ENCODE measurements at regions not wholly inside any gene's neighbourhood (a gene's known extent, or its start where the extent isn't known, plus 50 kb on each side); places are given as distances from the start of the nearest gene placed in this dataset.

GRCh38 chr18:46343456-46343855 is 239.3 kb downstream of the HAUS1 start:
- Histone ChIP-seq H3K36me3 (ENCODE audit: control insufficient read depth, low read length) (no peaks in the 10 kb centered on the region), H3K9me3 (ENCODE audit: control insufficient read depth, insufficient read depth, low read length) (no peaks in the 10 kb centered on the region), H3K4me1 (ENCODE audit: control insufficient read depth, low read length) (peaks cover 25% of the 10 kb centered on the region), H3K4me2 (ENCODE audit: low read length) (peak overlapping the region; percentile 69), H3K9me2 (replicated peaks; ENCODE audit: control insufficient read depth, low read length) (no peaks in the 10 kb centered on the region), H3K79me2 (ENCODE audit: control insufficient read depth, low read length) (no peaks in the 10 kb centered on the region), H4K20me1 (ENCODE audit: control insufficient read depth, insufficient read depth, low read depth, low read length) (no peaks in the 10 kb centered on the region; the same call in 1 of the 2 replicates), H3F3A (ENCODE audit: control insufficient read depth, insufficient read depth) (no peaks in the 10 kb centered on the region), H3K27me3 (ENCODE audit: control insufficient read depth, low read length) (peaks cover 30% of the 10 kb centered on the region), H3K27ac (ENCODE audit: low read depth, low read length) (no peak overlapping the region), H3K4me3 (ENCODE audit: low read length) (no peak overlapping the region; the same call in 1 of the 2 replicates)
- TF ChIP-seq, protein P1, sequence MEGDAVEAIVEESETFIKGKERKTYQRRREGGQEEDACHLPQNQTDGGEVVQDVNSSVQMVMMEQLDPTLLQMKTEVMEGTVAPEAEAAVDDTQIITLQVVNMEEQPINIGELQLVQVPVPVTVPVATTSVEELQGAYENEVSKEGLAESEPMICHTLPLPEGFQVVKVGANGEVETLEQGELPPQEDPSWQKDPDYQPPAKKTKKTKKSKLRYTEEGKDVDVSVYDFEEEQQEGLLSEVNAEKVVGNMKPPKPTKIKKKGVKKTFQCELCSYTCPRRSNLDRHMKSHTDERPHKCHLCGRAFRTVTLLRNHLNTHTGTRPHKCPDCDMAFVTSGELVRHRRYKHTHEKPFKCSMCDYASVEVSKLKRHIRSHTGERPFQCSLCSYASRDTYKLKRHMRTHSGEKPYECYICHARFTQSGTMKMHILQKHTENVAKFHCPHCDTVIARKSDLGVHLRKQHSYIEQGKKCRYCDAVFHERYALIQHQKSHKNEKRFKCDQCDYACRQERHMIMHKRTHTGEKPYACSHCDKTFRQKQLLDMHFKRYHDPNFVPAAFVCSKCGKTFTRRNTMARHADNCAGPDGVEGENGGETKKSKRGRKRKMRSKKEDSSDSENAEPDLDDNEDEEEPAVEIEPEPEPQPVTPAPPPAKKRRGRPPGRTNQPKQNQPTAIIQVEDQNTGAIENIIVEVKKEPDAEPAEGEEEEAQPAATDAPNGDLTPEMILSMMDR (IDR thresholded peaks at IDR 0.05; ENCODE audit: low read depth, low read length, poor library complexity, severe bottlenecking): no peak
- TF ChIP-seq EZH2phosphoT487 (IDR thresholded peaks at IDR 0.05; ENCODE audit: borderline replicate concordance, low read length): no peak

- Histone ChIP-seq H3K4me2 (ENCODE audit: low read length) (peak overlapping the region; percentile 69), H3K79me2 (ENCODE audit: control insufficient read depth, low read length) (no peaks in the 10 kb centered on the region), H3K27me3 (ENCODE audit: control insufficient read depth, low read length) (peaks cover 25% of the 10 kb centered on the region), H3K36me3 (ENCODE audit: control insufficient read depth, low read length) (no peaks in the 10 kb centered on the region), H3F3A (ENCODE audit: control insufficient read depth, insufficient read depth) (no peaks in the 10 kb centered on the region), H4K20me1 (ENCODE audit: control insufficient read depth, insufficient read depth, low read depth, low read length) (no peaks in the 10 kb centered on the region; the same call in 1 of the 2 replicates), H3K4me1 (ENCODE audit: control insufficient read depth, low read length) (peaks cover 25% of the 10 kb centered on the region), H3K4me3 (ENCODE audit: low read length) (peak overlapping the region; percentile 56), H3K9me3 (ENCODE audit: control insufficient read depth, insufficient read depth, low read length) (no peaks in the 10 kb centered on the region), H3K9me2 (replicated peaks; ENCODE audit: control insufficient read depth, low read length) (no peaks in the 10 kb centered on the region), H3K27ac (ENCODE audit: low read depth, low read length) (no peak overlapping the region)
- TF ChIP-seq, protein P1 (IDR thresholded peaks at IDR 0.05; ENCODE audit: low read depth, low read length, poor library complexity, severe bottlenecking): no peak
- TF ChIP-seq EZH2phosphoT487 (IDR thresholded peaks at IDR 0.05; ENCODE audit: borderline replicate concordance, low read length): no peak
These were observed 239.8 kb downstream of the HAUS1 start for GRCh38 chr18:46343931-46344372.

GRCh38 chr18:46344416-46345180 is 240.4 kb downstream of the HAUS1 start:
- H3K4me1 ChIP-seq (ENCODE audit: control insufficient read depth, low read length): peaks cover 25% of the 10 kb centered on the region
- no peaks in the 10 kb centered on the region for H3K79me2 ChIP-seq (ENCODE audit: control insufficient read depth, low read length)
- peaks cover 20% of the 10 kb centered on the region for H3K27me3 ChIP-seq (ENCODE audit: control insufficient read depth, low read length)
- no peaks in the 10 kb centered on the region for H3K9me2 ChIP-seq (replicated peaks; ENCODE audit: control insufficient read depth, low read length)
- H3K36me3 ChIP-seq (ENCODE audit: control insufficient read depth, low read length): no peaks in the 10 kb centered on the region
- H4K20me1 ChIP-seq (ENCODE audit: control insufficient read depth, insufficient read depth, low read depth, low read length): no peaks in the 10 kb centered on the region; the same call in 1 of the 2 replicates
- H3K27ac ChIP-seq (ENCODE audit: low read depth, low read length): no peak overlapping the region
- no peaks in the 10 kb centered on the region for H3K9me3 ChIP-seq (ENCODE audit: control insufficient read depth, insufficient read depth, low read length)
- H3K4me3 ChIP-seq (ENCODE audit: low read length): peak overlapping the region; percentile 56
- TF ChIP-seq, protein P1 (IDR thresholded peaks at IDR 0.05; ENCODE audit: low read depth, low read length, poor library complexity, severe bottlenecking): no peak
- TF ChIP-seq EZH2phosphoT487 (IDR thresholded peaks at IDR 0.05; ENCODE audit: borderline replicate concordance, low read length): no peak
- H3F3A ChIP-seq (ENCODE audit: control insufficient read depth, insufficient read depth): no peaks in the 10 kb centered on the region
- peak overlapping the region; percentile 69 for H3K4me2 ChIP-seq (ENCODE audit: low read length)

Data from DOHH2 (cell line).